ENCODE measurements at regions not wholly inside any gene's neighbourhood (a gene's known extent, or its start where the extent isn't known, plus 50 kb on each side); places are given as distances from the start of the nearest gene placed in this dataset.

DNA sequence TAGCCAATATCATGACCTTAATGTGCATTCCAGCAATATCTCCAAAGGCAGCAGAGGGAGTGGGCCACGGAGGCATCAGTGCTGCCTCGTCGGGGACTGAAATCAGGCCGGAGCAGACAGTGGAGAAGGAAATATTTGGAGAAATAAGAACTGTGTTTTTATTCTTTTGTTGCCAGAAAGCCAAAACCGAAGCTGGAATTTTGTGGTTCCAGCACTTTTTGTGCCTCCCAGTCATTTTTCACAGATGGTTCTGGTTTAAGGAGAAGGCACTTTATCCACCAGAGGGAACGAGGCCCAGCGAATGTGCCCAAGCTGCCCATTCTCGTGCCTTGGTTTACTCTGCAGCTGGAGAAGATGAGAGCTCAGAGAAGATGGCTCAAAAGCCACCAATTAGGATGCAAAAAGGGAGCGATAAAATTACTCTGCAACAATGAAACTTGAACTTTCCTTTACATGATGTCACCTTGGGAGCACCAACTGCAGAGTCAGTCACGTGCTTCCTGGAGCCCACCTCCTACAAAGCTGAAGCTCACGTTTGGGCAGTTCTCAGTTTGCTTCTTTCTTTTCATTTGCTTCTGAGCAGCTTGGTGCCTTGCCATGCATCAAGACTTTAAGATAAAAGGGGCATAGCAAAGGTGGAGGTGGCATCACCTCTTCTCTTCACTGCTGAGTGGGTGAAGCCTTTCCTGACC lies 288.7 kb downstream of the LPIN1 start:
- no peaks in the 10 kb centered on the region for H3K4me1 ChIP-seq
- WGBS (ENCODE audit: missing lambda C conversion rate), result 15% methylated on average over 11 of the region's 11 CpGs
- H3K4me2 ChIP-seq, result no peak overlapping the region
- ATAC-seq (no peak), FAIRE-seq (no peak), DNase-seq (ENCODE audit: low read depth in 1 of 2, low spot score in 1 of 2) (no peak)
- ChIA-PET CTCF (interaction anchor here (1.4 to 1.5 kb wide), 2 partner anchors 10 to 15 kb away, joined by 3 to 4 read pairs; no protein-coding TSS in a partner anchor), POLR2A (no interaction called here)
- peaks cover 22% of the 10 kb centered on the region for H3K9me3 ChIP-seq
- no peak for TF ChIP-seq FOXS1 (CRISPR knock-in tag; IDR thresholded peaks at IDR 0.05)
- TF ChIP-seq, protein P1, sequence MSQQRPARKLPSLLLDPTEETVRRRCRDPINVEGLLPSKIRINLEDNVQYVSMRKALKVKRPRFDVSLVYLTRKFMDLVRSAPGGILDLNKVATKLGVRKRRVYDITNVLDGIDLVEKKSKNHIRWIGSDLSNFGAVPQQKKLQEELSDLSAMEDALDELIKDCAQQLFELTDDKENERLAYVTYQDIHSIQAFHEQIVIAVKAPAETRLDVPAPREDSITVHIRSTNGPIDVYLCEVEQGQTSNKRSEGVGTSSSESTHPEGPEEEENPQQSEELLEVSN (IDR thresholded peaks at IDR 0.05; ENCODE audit: borderline replicate concordance, low read depth), result no peak
- no peak for TF ChIP-seq CBX2 (IDR thresholded peaks at IDR 0.05; ENCODE audit: borderline replicate concordance, low read depth)
- no peak overlapping the region for H3K4me3 ChIP-seq
- no peak overlapping the region for H3K27ac ChIP-seq

DNA sequence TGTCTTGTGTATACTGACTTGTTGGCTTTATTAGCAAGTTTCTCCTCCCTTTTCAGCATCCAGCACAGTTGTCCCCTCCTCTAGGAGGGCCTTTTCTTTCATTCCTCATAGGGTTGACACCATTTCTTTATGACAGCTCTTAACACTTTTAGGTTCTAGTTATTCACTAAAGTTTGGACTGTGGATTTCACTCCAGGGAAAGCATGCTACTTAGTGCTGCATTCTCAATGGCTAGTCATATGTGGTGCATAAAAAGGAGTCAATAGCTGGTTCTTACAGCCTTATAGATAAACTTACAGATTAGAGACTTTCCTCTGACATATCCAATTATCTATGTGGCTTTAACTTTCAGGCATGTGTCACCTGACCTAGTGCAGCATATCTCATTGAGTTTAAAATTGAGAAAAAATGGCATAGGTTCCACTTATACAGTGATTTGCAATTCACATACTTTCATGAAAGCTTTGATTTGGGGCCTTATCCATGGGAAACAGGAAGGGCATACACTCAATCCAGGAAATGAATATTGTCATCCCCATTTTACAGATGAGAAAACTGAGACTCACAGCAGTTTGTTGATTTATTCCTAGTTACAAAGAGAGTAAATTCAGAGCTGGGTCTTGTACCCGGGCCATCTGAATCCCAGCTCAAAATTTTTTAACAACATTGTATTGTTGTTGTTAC lies 289.7 kb downstream of the LPIN1 start:
- FAIRE-seq, result no peak
- POLR2A ChIA-PET, result no interaction called here
- no peak for ATAC-seq
- H3K4me2 ChIP-seq, result no peak overlapping the region
- H3K4me3 ChIP-seq, result no peak overlapping the region
- CTCF ChIA-PET, result interaction anchor here (1.5 kb wide), 1 partner anchor 10 kb away, joined by 4 read pairs; no protein-coding TSS in a partner anchor
- H3K9me3 ChIP-seq, result peaks cover 26% of the 10 kb centered on the region
- WGBS (ENCODE audit: missing lambda C conversion rate), result 3% methylated on average over 1 of the region's 1 CpG
- no peaks in the 10 kb centered on the region for H3K4me1 ChIP-seq
- TF ChIP-seq, protein P2, sequence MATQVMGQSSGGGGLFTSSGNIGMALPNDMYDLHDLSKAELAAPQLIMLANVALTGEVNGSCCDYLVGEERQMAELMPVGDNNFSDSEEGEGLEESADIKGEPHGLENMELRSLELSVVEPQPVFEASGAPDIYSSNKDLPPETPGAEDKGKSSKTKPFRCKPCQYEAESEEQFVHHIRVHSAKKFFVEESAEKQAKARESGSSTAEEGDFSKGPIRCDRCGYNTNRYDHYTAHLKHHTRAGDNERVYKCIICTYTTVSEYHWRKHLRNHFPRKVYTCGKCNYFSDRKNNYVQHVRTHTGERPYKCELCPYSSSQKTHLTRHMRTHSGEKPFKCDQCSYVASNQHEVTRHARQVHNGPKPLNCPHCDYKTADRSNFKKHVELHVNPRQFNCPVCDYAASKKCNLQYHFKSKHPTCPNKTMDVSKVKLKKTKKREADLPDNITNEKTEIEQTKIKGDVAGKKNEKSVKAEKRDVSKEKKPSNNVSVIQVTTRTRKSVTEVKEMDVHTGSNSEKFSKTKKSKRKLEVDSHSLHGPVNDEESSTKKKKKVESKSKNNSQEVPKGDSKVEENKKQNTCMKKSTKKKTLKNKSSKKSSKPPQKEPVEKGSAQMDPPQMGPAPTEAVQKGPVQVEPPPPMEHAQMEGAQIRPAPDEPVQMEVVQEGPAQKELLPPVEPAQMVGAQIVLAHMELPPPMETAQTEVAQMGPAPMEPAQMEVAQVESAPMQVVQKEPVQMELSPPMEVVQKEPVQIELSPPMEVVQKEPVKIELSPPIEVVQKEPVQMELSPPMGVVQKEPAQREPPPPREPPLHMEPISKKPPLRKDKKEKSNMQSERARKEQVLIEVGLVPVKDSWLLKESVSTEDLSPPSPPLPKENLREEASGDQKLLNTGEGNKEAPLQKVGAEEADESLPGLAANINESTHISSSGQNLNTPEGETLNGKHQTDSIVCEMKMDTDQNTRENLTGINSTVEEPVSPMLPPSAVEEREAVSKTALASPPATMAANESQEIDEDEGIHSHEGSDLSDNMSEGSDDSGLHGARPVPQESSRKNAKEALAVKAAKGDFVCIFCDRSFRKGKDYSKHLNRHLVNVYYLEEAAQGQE (IDR thresholded peaks at IDR 0.05), result no peak
- TF ChIP-seq TFCP2L1 (CRISPR knock-in tag; IDR thresholded peaks at IDR 0.05), result no peak
- no peak for TF ChIP-seq CHD4 (IDR thresholded peaks at IDR 0.05; ENCODE audit: borderline replicate concordance)
- no peak for TF ChIP-seq BCL3 (IDR thresholded peaks at IDR 0.05)
- DNase-seq (ENCODE audit: low read depth in 1 of 2, low spot score in 1 of 2), result no peak
- H3K27ac ChIP-seq, result no peak overlapping the region

DNA sequence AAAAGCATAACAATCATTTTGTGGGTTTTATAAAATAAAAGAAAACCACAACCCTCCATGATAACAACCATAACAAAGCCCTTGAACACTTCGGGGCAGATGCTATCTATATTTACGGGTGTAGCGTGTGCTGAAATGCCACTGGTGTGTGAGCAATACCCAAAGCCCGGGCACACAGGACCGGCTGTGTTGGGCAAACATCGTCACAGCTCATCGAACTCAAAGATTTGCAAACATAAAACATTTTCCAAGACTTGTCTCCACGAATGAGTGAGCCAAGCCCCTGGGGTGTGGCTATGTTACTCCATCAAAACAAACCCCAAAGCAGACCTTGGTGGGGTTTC lies 290.2 kb downstream of the LPIN1 start:
- Histone ChIP-seq H3K4me3 (no peak overlapping the region), H3K4me1 (no peaks in the 10 kb centered on the region), H3K4me2 (no peak overlapping the region), H3K27ac (no peak overlapping the region), H3K9me3 (peaks cover 26% of the 10 kb centered on the region)
- 15% methylated on average over 8 of the region's 8 CpGs for WGBS (ENCODE audit: missing lambda C conversion rate)
- FAIRE-seq (no peak), ATAC-seq (no peak), DNase-seq (ENCODE audit: low read depth in 1 of 2, low spot score in 1 of 2) (no peak)
- ChIA-PET POLR2A (no interaction called here), CTCF (interaction anchor here (1.0 to 1.5 kb wide), 2 partner anchors 9 to 971 kb away, joined by 3 to 4 read pairs; no protein-coding TSS in a partner anchor)
- TF ChIP-seq TFCP2L1 (CRISPR knock-in tag; IDR thresholded peaks at IDR 0.05), result no peak
- TF ChIP-seq FOSB (CRISPR knock-in tag; IDR thresholded peaks at IDR 0.05), result no peak
- TF ChIP-seq ZSCAN20 (CRISPR knock-in tag; IDR thresholded peaks at IDR 0.05), result no peak
- TF ChIP-seq GATA3 (IDR thresholded peaks at IDR 0.05; ENCODE audit: borderline replicate concordance), result no peak

GRCh38 chr2:12037301-12037700 lies 290.9 kb downstream of the LPIN1 start:
- no peak overlapping the region for H3K27ac ChIP-seq
- H3K4me3 ChIP-seq, result no peak overlapping the region
- FAIRE-seq (no peak), ATAC-seq (no peak), DNase-seq (ENCODE audit: low read depth in 1 of 2, low spot score in 1 of 2) (no peak)
- peaks cover 26% of the 10 kb centered on the region for H3K9me3 ChIP-seq
- 3% methylated on average over 2 of the region's 2 CpGs for WGBS (ENCODE audit: missing lambda C conversion rate)
- no peak overlapping the region for H3K4me2 ChIP-seq
- no peaks in the 10 kb centered on the region for H3K4me1 ChIP-seq
- CTCF ChIA-PET, result interaction anchor here (1.0 kb wide), 1 partner anchor 970 kb away, joined by 3 read pairs; no protein-coding TSS in a partner anchor
- POLR2A ChIA-PET, result no interaction called here
- TF ChIP-seq JUN (IDR thresholded peaks at IDR 0.05) (no peak), NR3C1 (IDR thresholded peaks at IDR 0.05) (no peak), HDAC2 (IDR thresholded peaks at IDR 0.05) (no peak), NPAS2 (CRISPR knock-in tag; IDR thresholded peaks at IDR 0.05; ENCODE audit: borderline replicate concordance) (no peak), CBX8 (IDR thresholded peaks at IDR 0.05) (no peak), ESRRA (IDR thresholded peaks at IDR 0.05; ENCODE audit: borderline replicate concordance, low read length) (no peak), RARB (CRISPR knock-in tag; IDR thresholded peaks at IDR 0.05) (no peak), JUNB (IDR thresholded peaks at IDR 0.05) (no peak), FOSL2 (IDR thresholded peaks at IDR 0.05) (no peak), FOSL2 (CRISPR knock-in tag; IDR thresholded peaks at IDR 0.05) (no peak), ZNF302 (CRISPR knock-in tag; IDR thresholded peaks at IDR 0.05) (no peak), PHF8 (IDR thresholded peaks at IDR 0.05; ENCODE audit: borderline replicate concordance, low read depth) (no peak), POLR2A (IDR thresholded peaks at IDR 0.05; ENCODE audit: low read length) (no peak)
- TF ChIP-seq, protein P1 (IDR thresholded peaks at IDR 0.05; ENCODE audit: borderline replicate concordance, low read depth), result no peak
- TF ChIP-seq, protein P3, sequence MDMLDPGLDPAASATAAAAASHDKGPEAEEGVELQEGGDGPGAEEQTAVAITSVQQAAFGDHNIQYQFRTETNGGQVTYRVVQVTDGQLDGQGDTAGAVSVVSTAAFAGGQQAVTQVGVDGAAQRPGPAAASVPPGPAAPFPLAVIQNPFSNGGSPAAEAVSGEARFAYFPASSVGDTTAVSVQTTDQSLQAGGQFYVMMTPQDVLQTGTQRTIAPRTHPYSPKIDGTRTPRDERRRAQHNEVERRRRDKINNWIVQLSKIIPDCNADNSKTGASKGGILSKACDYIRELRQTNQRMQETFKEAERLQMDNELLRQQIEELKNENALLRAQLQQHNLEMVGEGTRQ (IDR thresholded peaks at IDR 0.05), result no peak

All from A549 (cell line).